RWPE2 (cell line): ENCODE measurements at regions not wholly inside any gene's neighbourhood (a gene's known extent, or its start where the extent isn't known, plus 50 kb on each side); places are given as distances from the start of the nearest gene placed in this dataset.

Source experiments
- ATAC-seq: fragments of 200-7000 bp; cut with Tn5 transposase; 3 replicates; pipeline ENCODE4 v1.9.1; 2021; ENCODE audit warnings: low read depth
- DNase-seq: peaks from one replicate; pipeline ENCODE4 v3.0.0-alpha.2; 2020; ENCODE audit warnings: low spot score
- H3K27ac ChIP-seq: fragments of 450-650 bp; 2 replicates; pipeline ENCODE4 v1.5.1; 2017; ENCODE audit warnings: mild to moderate bottlenecking; ENCODE audit not compliant: poor library complexity, severe bottlenecking
- H3K27me3 ChIP-seq: fragments of 250-450 bp; sonication (Bioruptor Pico); 2 replicates; pipeline ENCODE4 v1.5.1; 2021; ENCODE audit warnings: mild to moderate bottlenecking, moderate library complexity; ENCODE audit not compliant: insufficient read depth, poor library complexity, severe bottlenecking
- H3K36me3 ChIP-seq: fragments of 250-450 bp; sonication (Bioruptor Pico); 2 replicates; pipeline ENCODE4 v1.5.1; 2020; ENCODE audit warnings: low read depth, mild to moderate bottlenecking, moderate library complexity
- H3K4me1 ChIP-seq: fragments of 250-450 bp; sonication (Bioruptor Pico); 2 replicates; pipeline ENCODE4 v1.5.1; 2021; ENCODE audit warnings: mild to moderate bottlenecking, moderate library complexity; ENCODE audit not compliant: insufficient read depth, poor library complexity, severe bottlenecking
- H3K4me3 ChIP-seq: fragments of 250-450 bp; sonication (Bioruptor Pico); 2 replicates; pipeline ENCODE4 v1.5.1; 2021; ENCODE audit warnings: mild to moderate bottlenecking, moderate library complexity; ENCODE audit not compliant: severe bottlenecking
- H3K9me3 ChIP-seq: fragments of 250-450 bp; sonication (Bioruptor Pico); 2 replicates; pipeline ENCODE4 v1.5.1; 2021; ENCODE audit warnings: mild to moderate bottlenecking, moderate library complexity; ENCODE audit not compliant: severe bottlenecking
- CTCF ChIP-seq: fragments of 450-650 bp; IDR thresholded peaks from one replicate; pipeline ENCODE4 v1.5.1; 2017; ENCODE audit warnings: mild to moderate bottlenecking, moderate library complexity; ENCODE audit not compliant: poor library complexity, severe bottlenecking

GRCh38 chr1:106120789-106121188, 935.7 kb upstream of the PRMT6 start:
- no peaks in the 10 kb centered on the region for H3K9me3 ChIP-seq
- ATAC-seq: no peak
- no peak for TF ChIP-seq CTCF
- H3K4me1 ChIP-seq: no peaks in the 10 kb centered on the region
- no peak overlapping the region for H3K4me3 ChIP-seq
- no peaks in the 10 kb centered on the region for H3K27me3 ChIP-seq
- no peak for DNase-seq
- no peak overlapping the region for H3K27ac ChIP-seq
- no peaks in the 10 kb centered on the region for H3K36me3 ChIP-seq

- no peak overlapping the region for H3K4me3 ChIP-seq
- H3K36me3 ChIP-seq: no peaks in the 10 kb centered on the region
- no peak overlapping the region for H3K27ac ChIP-seq
- no peak for TF ChIP-seq CTCF
- no peaks in the 10 kb centered on the region for H3K4me1 ChIP-seq
- H3K9me3 ChIP-seq: no peaks in the 10 kb centered on the region
- ATAC-seq (no peak), DNase-seq (no peak)
- no peaks in the 10 kb centered on the region for H3K27me3 ChIP-seq
These were observed 934.7 kb upstream of the PRMT6 start for GRCh38 chr1:106121728-106122127.

GRCh38 chr1:106134561-106134960, 921.9 kb upstream of the PRMT6 start:
- Histone ChIP-seq H3K27me3 (no peaks in the 10 kb centered on the region), H3K36me3 (no peaks in the 10 kb centered on the region), H3K4me3 (no peak overlapping the region), H3K4me1 (no peaks in the 10 kb centered on the region), H3K27ac (no peak overlapping the region), H3K9me3 (no peaks in the 10 kb centered on the region)
- no peak for TF ChIP-seq CTCF
- DNase-seq (no peak), ATAC-seq (no peak)

GRCh38 chr1:106173101-106173500, 883.4 kb upstream of the PRMT6 start:
- Histone ChIP-seq H3K27me3 (no peaks in the 10 kb centered on the region), H3K36me3 (no peaks in the 10 kb centered on the region), H3K9me3 (no peaks in the 10 kb centered on the region), H3K4me3 (no peak overlapping the region), H3K27ac (no peak overlapping the region), H3K4me1 (no peaks in the 10 kb centered on the region)
- ATAC-seq: no peak
- DNase-seq: no peak
- TF ChIP-seq CTCF: no peak

GRCh38 chr1:106178791-106179190, 877.7 kb upstream of the PRMT6 start:
- Histone ChIP-seq H3K36me3 (no peaks in the 10 kb centered on the region), H3K27ac (no peak overlapping the region), H3K27me3 (no peaks in the 10 kb centered on the region), H3K9me3 (no peaks in the 10 kb centered on the region), H3K4me3 (no peak overlapping the region), H3K4me1 (no peaks in the 10 kb centered on the region)
- DNase-seq (no peak), ATAC-seq (no peak)
- TF ChIP-seq CTCF: no peak
